ENCODE measurements at regions not wholly inside any gene's neighbourhood (a gene's known extent, or its start where the extent isn't known, plus 50 kb on each side); places are given as distances from the start of the nearest gene placed in this dataset.

DNA sequence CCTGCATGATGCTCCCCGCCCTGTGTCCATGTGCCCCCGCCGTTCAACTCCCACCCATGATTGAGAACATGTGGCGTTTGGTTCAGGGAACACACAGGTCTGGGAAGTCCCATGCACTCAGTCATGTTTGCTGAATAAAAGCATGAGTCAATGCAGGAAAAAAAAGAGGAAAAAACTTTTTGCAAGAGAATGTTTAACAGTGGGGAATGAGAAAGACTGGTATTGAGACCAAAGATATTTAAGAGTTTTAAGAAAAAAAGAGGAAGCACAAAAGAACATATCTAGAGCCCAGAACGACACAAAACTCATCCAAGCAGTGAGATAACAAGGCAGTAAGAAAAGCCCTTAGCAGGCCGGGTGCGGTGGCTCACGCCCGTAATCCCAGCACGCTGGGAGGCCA lies 279.2 kb upstream of the THSD7B start:
- TF ChIP-seq POLR2A (IDR thresholded peaks at IDR 0.05), result no peak
- no peak for TF ChIP-seq POLR2AphosphoS5 (IDR thresholded peaks at IDR 0.05)
- no peak for TF ChIP-seq CTCF (IDR thresholded peaks at IDR 0.05)
- no peak for TF ChIP-seq EP300 (IDR thresholded peaks at IDR 0.05)
